SK-N-SH (cell line): ENCODE measurements at regions not wholly inside any gene's neighbourhood (a gene's known extent, or its start where the extent isn't known, plus 50 kb on each side); places are given as distances from the start of the nearest gene placed in this dataset.

Experiments
- CTCF ChIA-PET: fragments of 300-600, 350-600 bp; formaldehyde crosslinking; extraction: SDS; loops from one replicate; lab custom pipeline; 2021; lab: Yijun Ruan, JAX
- POLR2A ChIA-PET: fragments of 350-600 bp; sonication (Branson Sonifier 250); formaldehyde crosslinking; extraction: SDS; loops from one replicate; lab custom pipeline; 2020; ENCODE audit warnings: antibody characterized with exemption, inconsistent platforms; lab: Yijun Ruan, JAX
- DNase-seq: peaks from one replicate; pipeline ENCODE4 v3.0.0; 2012
- H2AFZ ChIP-seq: fragments of 200-600 bp; sonication (generic); 2 replicates; pipeline ENCODE4 v1.8.1; 2016; ENCODE audit warnings: antibody characterized with exemption, mild to moderate bottlenecking, low read depth
- H3F3A ChIP-seq: fragments of 200-600 bp; sonication (generic); replicated peaks from 2 replicates; pipeline ENCODE3; 2016; ENCODE audit warnings: antibody characterized with exemption, mild to moderate bottlenecking; ENCODE audit not compliant: insufficient read depth
- H3K27ac ChIP-seq, 2 experiments: fragments of 200-500 bp in 1 of 2; fragments of 200-600 bp in 1 of 2; sonication (Bioruptor generic) in 1 of 2; sonication (generic), shearing (Covaris generic) in 1 of 2; 2 replicates each; pipeline versions ENCODE4 v1.5.1 to v1.6.1; 2014 to 2016; ENCODE audit warnings: low read depth in 2 of 2, inconsistent platforms in 1 of 2, low read length in 1 of 2, mild to moderate bottlenecking in 1 of 2, mixed read lengths in 1 of 2
- H3K27me3 ChIP-seq: fragments of 200-600 bp; sonication (generic), shearing (Covaris generic); 2 replicates; pipeline ENCODE4 v1.6.1; 2016; ENCODE audit warnings: mixed run types; ENCODE audit not compliant: insufficient read depth
- H3K36me3 ChIP-seq, 2 experiments: fragments of 200-500 bp in 1 of 2; fragments of 200-600 bp in 1 of 2; sonication (Bioruptor generic) in 1 of 2; sonication (generic) in 1 of 2; replicated peaks in 1 of 2; 2 replicates each; pipeline versions ENCODE3 to v1.5.1; 2014 to 2016; ENCODE audit warnings: low read length in 1 of 2, mild to moderate bottlenecking in 1 of 2; ENCODE audit not compliant: insufficient read depth in 2 of 2, control insufficient read depth in 1 of 2
- H3K4me1 ChIP-seq, 2 experiments: fragments of 200-500 bp in 1 of 2; fragments of 200-600 bp in 1 of 2; sonication (Bioruptor generic) in 1 of 2; sonication (generic), shearing (Covaris generic) in 1 of 2; 2 replicates each; pipeline versions ENCODE4 v1.5.1 to v1.6.1; 2014 to 2016; ENCODE audit warnings: low read depth in 1 of 2, low read length in 1 of 2, mixed run types in 1 of 2; ENCODE audit not compliant: insufficient read depth in 2 of 2, control insufficient read depth in 1 of 2
- H3K4me2 ChIP-seq: fragments of 200-600 bp; sonication (generic), shearing (Covaris generic); 2 replicates; pipeline ENCODE4 v1.6.1; 2017; ENCODE audit warnings: mixed run types
- H3K4me3 ChIP-seq, 2 experiments: fragments of 200-500 bp in 1 of 2; fragments of 200-600 bp in 1 of 2; sonication (Bioruptor generic) in 1 of 2; sonication (generic), shearing (Covaris generic) in 1 of 2; 2 replicates each; pipeline versions ENCODE4 v1.5.1 to v1.8.1; 2014 to 2016; ENCODE audit warnings: low read depth in 2 of 2, inconsistent platforms in 1 of 2, low read length in 1 of 2, mild to moderate bottlenecking in 1 of 2, mixed read lengths in 1 of 2, moderate library complexity in 1 of 2
- H3K79me2 ChIP-seq: fragments of 200-600 bp; sonication (generic); 2 replicates; pipeline ENCODE4 v1.8.1; 2017; ENCODE audit warnings: mild to moderate bottlenecking; ENCODE audit not compliant: insufficient read depth
- H3K9ac ChIP-seq: fragments of 200-600 bp; sonication (generic); 2 replicates; pipeline ENCODE4 v1.6.1; 2017; ENCODE audit warnings: mixed run types
- H3K9me2 ChIP-seq: fragments of 200-600 bp; sonication (generic); 2 replicates; pipeline ENCODE4 v1.6.1; 2017; ENCODE audit warnings: mixed run types
- H3K9me3 ChIP-seq: fragments of 200-600 bp; sonication (generic); 2 replicates; pipeline ENCODE4 v1.6.1; 2017; ENCODE audit warnings: mixed run types, mild to moderate bottlenecking, moderate library complexity
- H4K20me1 ChIP-seq: fragments of 200-600 bp; sonication (generic); 2 replicates; pipeline ENCODE4 v1.6.1; 2017; ENCODE audit warnings: mild to moderate bottlenecking, mixed run types; ENCODE audit not compliant: insufficient read depth
- CHD2 ChIP-seq: fragments of 150-350 bp; IDR thresholded peaks from 2 replicates; pipeline ENCODE4 v1.6.1; 2018; ENCODE audit warnings: low read length; ENCODE audit not compliant: partially characterized antibody
- CTCF ChIP-seq: fragments of 200-600 bp; sonication (generic); IDR thresholded peaks from 2 replicates; pipeline ENCODE4 v1.6.1; 2017; ENCODE audit warnings: antibody characterized with exemption, mild to moderate bottlenecking, moderate library complexity
- ELF1 ChIP-seq: IDR thresholded peaks from 2 replicates; pipeline ENCODE4 v1.4.0; 2012
- EZH2phosphoT487 ChIP-seq: fragments of 200-600 bp; sonication (generic); IDR thresholded peaks from 2 replicates; pipeline ENCODE4 v1.6.1; 2017; ENCODE audit warnings: low read depth, mixed run types, mild to moderate bottlenecking, antibody characterized with exemption, moderate library complexity, borderline replicate concordance
- FOXJ3 ChIP-seq: sonication (generic); formaldehyde crosslinking; IDR thresholded peaks from 2 replicates; pipeline ENCODE4 v1.5.1; 2020; ENCODE audit warnings: mild to moderate bottlenecking, missing genetic modification reagents
- MAX ChIP-seq: IDR thresholded peaks from 2 replicates; pipeline ENCODE4 v1.4.0; 2012; ENCODE audit warnings: low read depth
- MEF2A ChIP-seq: IDR thresholded peaks from 2 replicates; pipeline ENCODE4 v1.4.0; 2012; ENCODE audit warnings: low read depth, borderline replicate concordance
- MXI1 ChIP-seq: IDR thresholded peaks from 2 replicates; pipeline ENCODE4 v1.6.1; 2012; ENCODE audit warnings: mild to moderate bottlenecking, low read depth, low read length, improper control_type of control experiment
- NFIC ChIP-seq: IDR thresholded peaks from 2 replicates; pipeline ENCODE4 v1.4.0; 2012; ENCODE audit warnings: borderline replicate concordance
- NRF1 ChIP-seq: IDR thresholded peaks from 2 replicates; pipeline ENCODE4 v1.6.1; 2012; ENCODE audit warnings: low read depth, mild to moderate bottlenecking, low read length
- POLR2AphosphoS5 ChIP-seq: IDR thresholded peaks from 2 replicates; pipeline ENCODE4 v1.6.1; 2012; ENCODE audit warnings: low read depth, low read length
- RAD21 ChIP-seq: IDR thresholded peaks from 2 replicates; pipeline ENCODE4 v1.6.1; 2012; ENCODE audit warnings: mild to moderate bottlenecking, low read length
- RCOR1 ChIP-seq: fragments of 150-350 bp; IDR thresholded peaks from 2 replicates; pipeline ENCODE4 v1.6.1; 2017; ENCODE audit warnings: antibody characterized with exemption, low read length
- RXRA ChIP-seq: IDR thresholded peaks from 2 replicates; pipeline ENCODE4 v1.4.0; 2012; ENCODE audit warnings: low read depth, mild to moderate bottlenecking, borderline replicate concordance
- SMC3 ChIP-seq: IDR thresholded peaks from 2 replicates; pipeline ENCODE4 v1.6.1; 2012; ENCODE audit warnings: low read depth, low read length, improper control_type of control experiment
- TCF12 ChIP-seq: IDR thresholded peaks from 2 replicates; pipeline ENCODE4 v1.4.0; 2012
- YY1 ChIP-seq: IDR thresholded peaks from 2 replicates; pipeline ENCODE4 v1.4.0; 2012; ENCODE audit warnings: low read depth, mild to moderate bottlenecking
- TF ChIP-seq, protein P1 (sequence below): fragments of 150-350 bp; IDR thresholded peaks from 2 replicates; pipeline ENCODE4 v1.6.1; 2016; ENCODE audit warnings: mild to moderate bottlenecking, low read depth, low read length
- TF ChIP-seq, protein P2 (sequence below): fragments of 150-350 bp; IDR thresholded peaks from 2 replicates; pipeline ENCODE4 v1.6.1; 2017; ENCODE audit warnings: antibody characterized with exemption, low read length, low read depth, borderline replicate concordance
- TF ChIP-seq, protein P3 (sequence below): IDR thresholded peaks from 2 replicates; pipeline ENCODE4 v1.6.1; 2012; ENCODE audit warnings: mild to moderate bottlenecking, low read depth, low read length, moderate library complexity

DNA sequence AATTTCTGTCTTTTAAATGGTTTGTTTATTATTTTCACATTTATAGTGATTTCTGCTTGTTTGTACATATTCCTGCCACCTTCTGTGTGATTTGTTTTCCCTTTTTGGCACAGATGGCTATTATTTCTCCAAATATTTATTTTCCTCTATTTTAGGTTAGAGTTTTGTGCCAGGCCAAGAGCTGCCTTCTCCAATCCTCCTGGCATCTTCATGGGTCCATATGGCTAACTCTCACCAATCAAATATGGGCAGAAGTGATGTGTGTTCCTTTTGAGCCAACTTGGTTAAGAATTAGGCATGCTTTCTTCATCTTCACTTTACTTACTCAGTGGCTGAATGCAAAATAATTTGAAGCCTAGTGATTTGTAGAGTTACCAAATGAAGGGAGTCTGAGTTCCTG is 697.1 kb upstream of the CELF4 start:
- CTCF ChIA-PET: interaction anchor here (0.6 kb wide), 1 partner anchor 20 kb away, joined by 5 read pairs; no protein-coding TSS in a partner anchor
- H3K9ac ChIP-seq: no peak overlapping the region
- TF ChIP-seq MXI1: no peak
- TF ChIP-seq RCOR1: no peak
- no peak for TF ChIP-seq TCF12
- no peak for TF ChIP-seq CHD2
- no peak for TF ChIP-seq MAX
- no peak for TF ChIP-seq RXRA
- no peak for TF ChIP-seq CTCF
- TF ChIP-seq SMC3: no peak
- TF ChIP-seq MEF2A: no peak
- TF ChIP-seq, protein P1, sequence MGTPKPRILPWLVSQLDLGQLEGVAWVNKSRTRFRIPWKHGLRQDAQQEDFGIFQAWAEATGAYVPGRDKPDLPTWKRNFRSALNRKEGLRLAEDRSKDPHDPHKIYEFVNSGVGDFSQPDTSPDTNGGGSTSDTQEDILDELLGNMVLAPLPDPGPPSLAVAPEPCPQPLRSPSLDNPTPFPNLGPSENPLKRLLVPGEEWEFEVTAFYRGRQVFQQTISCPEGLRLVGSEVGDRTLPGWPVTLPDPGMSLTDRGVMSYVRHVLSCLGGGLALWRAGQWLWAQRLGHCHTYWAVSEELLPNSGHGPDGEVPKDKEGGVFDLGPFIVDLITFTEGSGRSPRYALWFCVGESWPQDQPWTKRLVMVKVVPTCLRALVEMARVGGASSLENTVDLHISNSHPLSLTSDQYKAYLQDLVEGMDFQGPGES: no peak
- no peak for TF ChIP-seq NRF1
- TF ChIP-seq YY1: no peak
- TF ChIP-seq, protein P2, sequence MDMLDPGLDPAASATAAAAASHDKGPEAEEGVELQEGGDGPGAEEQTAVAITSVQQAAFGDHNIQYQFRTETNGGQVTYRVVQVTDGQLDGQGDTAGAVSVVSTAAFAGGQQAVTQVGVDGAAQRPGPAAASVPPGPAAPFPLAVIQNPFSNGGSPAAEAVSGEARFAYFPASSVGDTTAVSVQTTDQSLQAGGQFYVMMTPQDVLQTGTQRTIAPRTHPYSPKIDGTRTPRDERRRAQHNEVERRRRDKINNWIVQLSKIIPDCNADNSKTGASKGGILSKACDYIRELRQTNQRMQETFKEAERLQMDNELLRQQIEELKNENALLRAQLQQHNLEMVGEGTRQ: no peak
- TF ChIP-seq, protein P3, sequence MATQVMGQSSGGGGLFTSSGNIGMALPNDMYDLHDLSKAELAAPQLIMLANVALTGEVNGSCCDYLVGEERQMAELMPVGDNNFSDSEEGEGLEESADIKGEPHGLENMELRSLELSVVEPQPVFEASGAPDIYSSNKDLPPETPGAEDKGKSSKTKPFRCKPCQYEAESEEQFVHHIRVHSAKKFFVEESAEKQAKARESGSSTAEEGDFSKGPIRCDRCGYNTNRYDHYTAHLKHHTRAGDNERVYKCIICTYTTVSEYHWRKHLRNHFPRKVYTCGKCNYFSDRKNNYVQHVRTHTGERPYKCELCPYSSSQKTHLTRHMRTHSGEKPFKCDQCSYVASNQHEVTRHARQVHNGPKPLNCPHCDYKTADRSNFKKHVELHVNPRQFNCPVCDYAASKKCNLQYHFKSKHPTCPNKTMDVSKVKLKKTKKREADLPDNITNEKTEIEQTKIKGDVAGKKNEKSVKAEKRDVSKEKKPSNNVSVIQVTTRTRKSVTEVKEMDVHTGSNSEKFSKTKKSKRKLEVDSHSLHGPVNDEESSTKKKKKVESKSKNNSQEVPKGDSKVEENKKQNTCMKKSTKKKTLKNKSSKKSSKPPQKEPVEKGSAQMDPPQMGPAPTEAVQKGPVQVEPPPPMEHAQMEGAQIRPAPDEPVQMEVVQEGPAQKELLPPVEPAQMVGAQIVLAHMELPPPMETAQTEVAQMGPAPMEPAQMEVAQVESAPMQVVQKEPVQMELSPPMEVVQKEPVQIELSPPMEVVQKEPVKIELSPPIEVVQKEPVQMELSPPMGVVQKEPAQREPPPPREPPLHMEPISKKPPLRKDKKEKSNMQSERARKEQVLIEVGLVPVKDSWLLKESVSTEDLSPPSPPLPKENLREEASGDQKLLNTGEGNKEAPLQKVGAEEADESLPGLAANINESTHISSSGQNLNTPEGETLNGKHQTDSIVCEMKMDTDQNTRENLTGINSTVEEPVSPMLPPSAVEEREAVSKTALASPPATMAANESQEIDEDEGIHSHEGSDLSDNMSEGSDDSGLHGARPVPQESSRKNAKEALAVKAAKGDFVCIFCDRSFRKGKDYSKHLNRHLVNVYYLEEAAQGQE: no peak
- TF ChIP-seq RAD21: no peak
- TF ChIP-seq FOXJ3 (CRISPR knock-in tag): no peak
- no peak for TF ChIP-seq POLR2AphosphoS5
- no peak for TF ChIP-seq ELF1
- no peak for TF ChIP-seq NFIC
- no peak for TF ChIP-seq EZH2phosphoT487
- TF ChIP-seq, all 33 proteins: peak for 0
- POLR2A ChIA-PET: no interaction called here
- Histone ChIP-seq H3K9me2 (no peaks in the 10 kb centered on the region), H3K4me1 (no peaks in the 10 kb centered on the region), H3K4me3 (no peak overlapping the region), H4K20me1 (no peaks in the 10 kb centered on the region), H3K9me3 (no peaks in the 10 kb centered on the region), H3K79me2 (no peaks in the 10 kb centered on the region), H3K27me3 (no peaks in the 10 kb centered on the region), H3K36me3 (no peaks in the 10 kb centered on the region), H3K27ac (no peak overlapping the region), H3F3A (no peaks in the 10 kb centered on the region), H3K4me2 (no peak overlapping the region), H2AFZ (no peak overlapping the region)
- no peak for DNase-seq
